Upper lobe of left lung (tissue), 6 donors: ENCODE measurements at regions not wholly inside any gene's neighbourhood (a gene's known extent, or its start where the extent isn't known, plus 50 kb on each side); places are given as distances from the start of the nearest gene placed in this dataset.
"Not testable (repeated sequence)": the region's sequence is repeated elsewhere in the genome, so short reads cannot be mapped to it uniquely, and the experiment has no call there.

ENCODE experiments used
- ATAC-seq, 2 donors: fragments of 200-7000 bp; cut with Tn5 transposase; one replicate each; pipeline ENCODE4 v1.9.1; 2022; ENCODE audit warnings: mild to moderate bottlenecking in 2 of 2, moderate library complexity in 2 of 2; ENCODE audit not compliant: low FRiP score in 2 of 2
- DNase-seq, 2 donors: peaks; one replicate each; pipeline ENCODE4 v3.0.0-alpha.2; 2019 to 2020
- H3K27ac ChIP-seq, 4 donors: fragments of 200-600 bp; sonication (generic); one replicate each; pipeline ENCODE4 v1.5.1; 2016 to 2019
- H3K27me3 ChIP-seq, 4 donors: fragments of 200-600 bp; sonication (generic); one replicate each; pipeline ENCODE4 v1.5.1; 2017 to 2019
- H3K36me3 ChIP-seq, 4 donors: fragments of 200-600 bp; sonication (generic); one replicate each; pipeline ENCODE4 v1.5.1; 2016 to 2019
- H3K4me1 ChIP-seq, 4 donors: fragments of 200-600 bp; sonication (generic); one replicate each; pipeline ENCODE4 v1.5.1; 2018 to 2019
- H3K4me3 ChIP-seq, 4 donors: fragments of 200-600 bp; sonication (generic); one replicate each; pipeline ENCODE4 v1.5.1; 2017 to 2019; ENCODE audit warnings: mild to moderate bottlenecking in 2 of 4, moderate library complexity in 1 of 4
- H3K9me3 ChIP-seq, 4 donors: fragments of 200-600 bp; sonication (generic); one replicate each; pipeline ENCODE4 v1.5.1; 2018 to 2019
- EP300 ChIP-seq, 4 donors: sonication (generic); formaldehyde crosslinking; IDR thresholded peaks; one replicate each; pipeline ENCODE4 v1.5.1; 2017; ENCODE audit warnings: antibody characterized with exemption in 4 of 4, control low read depth in 2 of 4
- POLR2A ChIP-seq, 4 donors: fragments of 450-650 bp; IDR thresholded peaks; one replicate each; pipeline ENCODE4 v1.5.1; 2016 to 2017; ENCODE audit warnings: antibody characterized with exemption in 4 of 4, mild to moderate bottlenecking in 2 of 4
- POLR2AphosphoS5 ChIP-seq, 2 donors: sonication (generic); formaldehyde crosslinking; IDR thresholded peaks; one replicate each; pipeline ENCODE4 v1.5.1; 2017; ENCODE audit warnings: antibody characterized with exemption in 2 of 2
- WGBS, 2 donors: methylation state at CpG; one replicate each; pipeline ENCODE4 v1.1.5; 2017 to 2018; 5-methylcytosine and 5-hydroxymethylcytosine counted together
- TF ChIP-seq, protein P1 (sequence below), 6 experiments: fragments of 450-650 bp in 4 of 6; fragments of 200-600 bp in 2 of 6; sonication (generic) in 2 of 6; IDR thresholded peaks; one replicate each; pipeline ENCODE4 v1.5.1; 2016 to 2019; ENCODE audit warnings: antibody characterized with exemption in 6 of 6
- donor health status: DM: no; HTN: no; CAD: no; lungs with moderate emphysema.
- donor health status: DM: no; HTN: yes; CAD: no; lungs with severe emphysema.

DNA sequence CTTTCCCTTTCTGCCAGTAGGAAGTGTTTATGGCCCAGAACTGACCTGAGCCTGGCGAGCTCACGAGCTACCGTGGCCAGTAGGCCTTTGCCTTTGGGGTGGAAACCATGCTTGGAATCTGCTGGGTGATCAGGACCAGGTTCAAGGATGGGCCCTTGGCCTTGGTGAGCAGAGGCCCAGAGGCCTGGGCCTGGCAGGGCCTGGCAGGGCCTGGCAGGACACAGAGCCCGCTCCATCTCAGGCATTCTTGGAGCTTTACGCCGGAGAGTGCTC lies 184.8 kb upstream of the RTL1 start:
- 96 to 100% methylated on average over 2 to 6 of the region's 6 CpGs for WGBS, 2 donors

DNA sequence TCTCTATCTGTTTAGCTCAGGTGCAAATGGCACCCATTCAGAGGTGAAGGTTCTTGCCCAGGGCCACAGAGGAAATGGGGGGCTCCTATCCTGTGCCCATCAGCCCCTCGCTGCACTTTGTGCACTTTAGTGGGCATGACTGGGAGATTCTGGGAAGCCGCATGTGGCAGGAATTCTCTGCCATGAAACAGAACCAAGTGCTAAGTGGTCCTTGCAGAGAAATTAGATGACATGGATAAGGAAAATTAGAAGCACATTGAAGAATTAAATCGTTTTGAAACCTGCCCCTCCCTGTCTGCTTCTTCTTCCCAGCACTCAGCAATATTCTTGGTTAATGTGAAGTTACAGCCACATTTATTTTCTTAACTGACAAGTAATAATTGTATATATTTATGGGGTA lies 185.2 kb upstream of the RTL1 start:
- Histone ChIP-seq H3K27me3 (no peaks in the 10 kb centered on the region), H3K4me3 (no peak overlapping the region), H3K9me3 (no peaks in the 10 kb centered on the region), H3K36me3 (no peaks in the 10 kb centered on the region), H3K4me1 (no peaks in the 10 kb centered on the region), H3K27ac (no peak overlapping the region)
- DNase-seq (no peak), ATAC-seq (no peak)
- WGBS, 2 donors, result 84 to 90% methylated on average over 3 of the region's 3 CpGs
- TF ChIP-seq POLR2A (IDR thresholded peaks at IDR 0.05) (no peak), EP300 (IDR thresholded peaks at IDR 0.05) (no peak), POLR2AphosphoS5 (IDR thresholded peaks at IDR 0.05) (no peak)
- TF ChIP-seq, protein P1, sequence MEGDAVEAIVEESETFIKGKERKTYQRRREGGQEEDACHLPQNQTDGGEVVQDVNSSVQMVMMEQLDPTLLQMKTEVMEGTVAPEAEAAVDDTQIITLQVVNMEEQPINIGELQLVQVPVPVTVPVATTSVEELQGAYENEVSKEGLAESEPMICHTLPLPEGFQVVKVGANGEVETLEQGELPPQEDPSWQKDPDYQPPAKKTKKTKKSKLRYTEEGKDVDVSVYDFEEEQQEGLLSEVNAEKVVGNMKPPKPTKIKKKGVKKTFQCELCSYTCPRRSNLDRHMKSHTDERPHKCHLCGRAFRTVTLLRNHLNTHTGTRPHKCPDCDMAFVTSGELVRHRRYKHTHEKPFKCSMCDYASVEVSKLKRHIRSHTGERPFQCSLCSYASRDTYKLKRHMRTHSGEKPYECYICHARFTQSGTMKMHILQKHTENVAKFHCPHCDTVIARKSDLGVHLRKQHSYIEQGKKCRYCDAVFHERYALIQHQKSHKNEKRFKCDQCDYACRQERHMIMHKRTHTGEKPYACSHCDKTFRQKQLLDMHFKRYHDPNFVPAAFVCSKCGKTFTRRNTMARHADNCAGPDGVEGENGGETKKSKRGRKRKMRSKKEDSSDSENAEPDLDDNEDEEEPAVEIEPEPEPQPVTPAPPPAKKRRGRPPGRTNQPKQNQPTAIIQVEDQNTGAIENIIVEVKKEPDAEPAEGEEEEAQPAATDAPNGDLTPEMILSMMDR (IDR thresholded peaks at IDR 0.05), result no peak

More for the DNA sequence above, 184.8 kb upstream of the RTL1 start:
- Histone ChIP-seq H3K27ac (no peak overlapping the region), H3K36me3 (no peaks in the 10 kb centered on the region), H3K9me3 (no peaks in the 10 kb centered on the region), H3K27me3 (no peaks in the 10 kb centered on the region), H3K4me1 (no peaks in the 10 kb centered on the region), H3K4me3 (no peak overlapping the region)
- TF ChIP-seq, protein P1 (IDR thresholded peaks at IDR 0.05), result no peak
- TF ChIP-seq POLR2AphosphoS5 (IDR thresholded peaks at IDR 0.05), result no peak
- no peak for TF ChIP-seq POLR2A (IDR thresholded peaks at IDR 0.05)
- TF ChIP-seq EP300 (IDR thresholded peaks at IDR 0.05), result no peak
- DNase-seq, result no peak
- ATAC-seq, result peak in 1 of 2 donors; percentile 16

DNA sequence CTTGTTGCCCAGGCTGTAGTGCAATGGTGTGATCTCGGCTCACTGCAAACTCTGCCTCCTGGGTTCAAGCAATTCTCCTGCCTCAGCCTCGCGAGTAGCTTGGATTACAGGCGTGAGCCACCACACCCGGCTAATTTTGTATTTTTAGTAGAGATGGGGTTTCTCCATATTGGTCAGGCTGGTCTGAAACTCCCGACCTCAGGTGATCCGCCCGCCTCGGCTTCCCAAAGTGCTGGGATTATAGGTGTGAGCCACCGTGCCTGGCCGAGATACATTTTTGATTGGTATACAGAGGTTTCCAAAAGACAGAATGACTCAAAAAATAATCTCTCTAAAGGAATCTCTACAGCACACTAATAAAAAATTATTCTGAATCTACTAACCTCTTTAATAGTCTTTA lies 187.0 kb upstream of the RTL1 start:
- not testable (repeated sequence) for ATAC-seq, H3K27ac ChIP-seq, DNase-seq, H3K9me3 ChIP-seq, H3K4me3 ChIP-seq, H3K4me1 ChIP-seq, H3K27me3 ChIP-seq, H3K36me3 ChIP-seq
- WGBS, 2 donors, result 93 to 96% methylated on average over 11 of the region's 11 CpGs

DNA sequence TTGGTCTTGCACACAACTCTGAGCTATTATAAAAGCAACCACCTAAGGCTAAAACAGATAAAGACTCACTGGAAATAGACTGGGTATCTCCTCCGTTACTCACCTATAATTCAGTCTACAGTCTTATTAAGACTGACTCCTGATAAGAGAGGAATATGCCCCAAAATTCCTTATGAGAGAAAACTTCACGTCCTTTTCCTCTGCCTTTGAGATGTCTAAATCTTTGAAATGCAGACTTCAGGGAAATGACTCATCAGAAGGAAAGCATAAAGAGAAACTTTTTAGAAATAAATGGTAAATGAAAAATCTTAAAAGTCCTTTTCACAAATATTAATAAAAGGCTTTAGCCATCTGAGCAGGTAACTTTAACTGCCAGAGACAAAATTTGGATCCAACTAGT lies 187.5 kb upstream of the RTL1 start:
- Histone ChIP-seq H3K4me3 (no peak overlapping the region), H3K4me1 (no peaks in the 10 kb centered on the region), H3K27ac (no peak overlapping the region), H3K9me3 (no peaks in the 10 kb centered on the region), H3K27me3 (no peaks in the 10 kb centered on the region), H3K36me3 (no peaks in the 10 kb centered on the region)
- DNase-seq, result no peak
- no peak for ATAC-seq
- WGBS, 2 donors, result 64 to 72% methylated on average over 2 of the region's 2 CpGs
- TF ChIP-seq, protein P1 (IDR thresholded peaks at IDR 0.05), result no peak
- TF ChIP-seq POLR2AphosphoS5 (IDR thresholded peaks at IDR 0.05), result no peak
- TF ChIP-seq POLR2A (IDR thresholded peaks at IDR 0.05), result no peak

DNA sequence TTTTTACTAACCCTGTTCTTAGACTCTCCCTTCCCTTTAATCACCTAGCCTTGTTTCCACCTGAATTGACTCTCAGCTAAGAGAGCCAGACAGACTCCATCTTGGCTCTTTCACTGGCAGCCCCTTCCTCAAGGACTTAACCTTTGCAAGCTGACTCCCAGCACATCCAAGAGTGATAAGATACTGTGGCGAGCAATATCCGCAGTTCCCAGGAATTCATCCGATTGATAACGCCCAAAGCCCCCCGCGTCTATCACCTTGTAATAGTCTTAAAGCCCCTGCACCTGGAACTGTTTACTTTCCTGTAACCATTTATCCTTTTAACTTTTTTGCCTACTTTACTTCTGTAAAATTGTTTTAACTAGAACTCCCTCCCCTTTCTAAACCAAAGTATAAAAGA lies 191.4 kb upstream of the RTL1 start:
- ATAC-seq, H3K36me3 ChIP-seq, DNase-seq: not testable (repeated sequence)

DNA sequence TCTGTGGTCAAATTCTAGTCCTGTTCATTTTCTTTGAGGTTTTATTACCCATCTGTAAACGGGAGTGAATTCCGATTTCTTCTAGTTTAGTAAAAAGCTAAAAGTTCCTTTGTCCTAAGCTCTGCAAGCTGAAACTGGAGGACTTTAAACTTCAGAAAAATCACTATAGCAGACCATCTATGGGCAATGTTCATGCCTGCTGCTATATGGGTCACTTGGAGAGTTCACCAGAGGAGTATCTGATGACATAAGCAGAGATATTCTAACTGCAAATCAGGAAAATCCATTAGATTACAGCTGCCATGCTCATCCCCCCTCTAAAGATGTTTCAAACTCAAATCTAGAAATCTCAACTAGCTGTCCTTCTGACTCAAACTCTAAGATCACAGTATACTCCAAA lies 193.0 kb upstream of the RTL1 start:
- no peaks in the 10 kb centered on the region for H3K27me3 ChIP-seq
- 93 to 94% methylated on average over 2 of the region's 2 CpGs for WGBS, 2 donors
- no peaks in the 10 kb centered on the region for H3K4me1 ChIP-seq
- no peak for DNase-seq
- H3K27ac ChIP-seq, result no peak overlapping the region
- H3K36me3 ChIP-seq, result no peaks in the 10 kb centered on the region
- H3K4me3 ChIP-seq, result no peak overlapping the region
- TF ChIP-seq, protein P1 (IDR thresholded peaks at IDR 0.05), result no peak
- TF ChIP-seq POLR2AphosphoS5 (IDR thresholded peaks at IDR 0.05) (no peak), POLR2A (IDR thresholded peaks at IDR 0.05) (no peak), EP300 (IDR thresholded peaks at IDR 0.05) (no peak)
- no peak for ATAC-seq
- peaks cover 0 to 10% (median 5%) of the 10 kb centered on the region in 4 donors for H3K9me3 ChIP-seq

More for the DNA sequence above, 191.4 kb upstream of the RTL1 start:
- not testable (repeated sequence) for H3K27ac ChIP-seq, H3K4me3 ChIP-seq, H3K9me3 ChIP-seq, H3K4me1 ChIP-seq, H3K27me3 ChIP-seq
- 76 to 77% methylated on average over 6 of the region's 6 CpGs for WGBS, 2 donors
